ENCODE measurements at regions not wholly inside any gene's neighbourhood (a gene's known extent, or its start where the extent isn't known, plus 50 kb on each side); places are given as distances from the start of the nearest gene placed in this dataset.

DNA sequence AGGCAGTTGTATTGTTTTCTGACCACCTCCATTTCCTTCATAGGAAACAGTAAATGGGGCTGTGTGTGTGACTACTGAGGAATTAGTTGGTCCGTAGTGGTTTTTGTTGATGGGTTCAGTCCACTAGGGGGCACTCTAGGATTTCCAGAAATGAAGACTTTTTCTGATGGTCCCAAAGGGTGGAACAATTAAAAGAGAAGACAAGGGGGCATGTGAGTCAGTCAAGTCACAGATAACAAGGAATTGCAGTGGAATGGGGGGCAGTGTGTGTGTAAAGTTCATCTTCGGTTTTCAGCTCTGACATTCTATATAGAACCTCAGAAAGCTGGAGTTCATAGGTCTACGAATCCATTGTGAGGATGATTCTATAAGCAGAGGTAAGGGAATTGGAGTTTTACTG, 186.6 kb upstream of the OR4E1 start:
- Histone ChIP-seq H3K79me2 (ENCODE audit: insufficient read depth, low read length) (no peaks in the 10 kb centered on the region), H3K9me2 (ENCODE audit: insufficient read depth) (no peaks in the 10 kb centered on the region), H3K27me3 (ENCODE audit: insufficient read depth, low read length) (peaks cover 18% of the 10 kb centered on the region), H3K9ac (ENCODE audit: low read length) (no peak overlapping the region), H4K20me1 (ENCODE audit: insufficient read depth) (no peaks in the 10 kb centered on the region), H3K4me2 (ENCODE audit: low read length) (no peak overlapping the region), H3K36me3 (ENCODE audit: control insufficient read depth in 1 of 2, insufficient read depth in 2 of 2, low read length in 2 of 2) (no peaks in the 10 kb centered on the region), H3K27ac (ENCODE audit: low read depth, low read length) (no peak overlapping the region), H3K9me3 (ENCODE audit: control insufficient read depth in 1 of 2, insufficient read depth in 1 of 2, low read depth in 1 of 2, low read length in 2 of 2) (no peaks in the 10 kb centered on the region), H3K4me1 (ENCODE audit: control insufficient read depth in 1 of 2, insufficient read depth in 2 of 2, low read length in 2 of 2) (no peaks in the 10 kb centered on the region), H2AFZ (ENCODE audit: low read depth, low read length, poor library complexity, severe bottlenecking) (no peak overlapping the region), H3K4me3 (replicated peaks in 1 of 2; ENCODE audit: low read depth in 1 of 2, low read length in 2 of 2) (no peak overlapping the region)
- RAD21 ChIA-PET (ENCODE audit: low non-redundant PET in 1 of 2, low total read pairs in 2 of 2, uncharacterized antibody in 2 of 2, unreplicated experiment in 2 of 2), result no interaction called here
- TF ChIP-seq RAD21 (IDR thresholded peaks at IDR 0.05; ENCODE audit: low read depth), result 0 out of 2 replicates have a peak, but pooled peaks have one; percentile 6
- no peak for TF ChIP-seq SRF (IDR thresholded peaks at IDR 0.05; ENCODE audit: low read depth)
- TF ChIP-seq, protein P1, sequence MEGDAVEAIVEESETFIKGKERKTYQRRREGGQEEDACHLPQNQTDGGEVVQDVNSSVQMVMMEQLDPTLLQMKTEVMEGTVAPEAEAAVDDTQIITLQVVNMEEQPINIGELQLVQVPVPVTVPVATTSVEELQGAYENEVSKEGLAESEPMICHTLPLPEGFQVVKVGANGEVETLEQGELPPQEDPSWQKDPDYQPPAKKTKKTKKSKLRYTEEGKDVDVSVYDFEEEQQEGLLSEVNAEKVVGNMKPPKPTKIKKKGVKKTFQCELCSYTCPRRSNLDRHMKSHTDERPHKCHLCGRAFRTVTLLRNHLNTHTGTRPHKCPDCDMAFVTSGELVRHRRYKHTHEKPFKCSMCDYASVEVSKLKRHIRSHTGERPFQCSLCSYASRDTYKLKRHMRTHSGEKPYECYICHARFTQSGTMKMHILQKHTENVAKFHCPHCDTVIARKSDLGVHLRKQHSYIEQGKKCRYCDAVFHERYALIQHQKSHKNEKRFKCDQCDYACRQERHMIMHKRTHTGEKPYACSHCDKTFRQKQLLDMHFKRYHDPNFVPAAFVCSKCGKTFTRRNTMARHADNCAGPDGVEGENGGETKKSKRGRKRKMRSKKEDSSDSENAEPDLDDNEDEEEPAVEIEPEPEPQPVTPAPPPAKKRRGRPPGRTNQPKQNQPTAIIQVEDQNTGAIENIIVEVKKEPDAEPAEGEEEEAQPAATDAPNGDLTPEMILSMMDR (IDR thresholded peaks at IDR 0.05 in 2 of 3, conservative IDR thresholded peaks at IDR 0.05 in 1 of 3; ENCODE audit: borderline replicate concordance in 1 of 3, insufficient read depth in 1 of 3, low read depth in 2 of 3, low read length in 2 of 3), result peak; percentile 12 to 79 (median 60); a peak in 4 of 6 replicates
- TF ChIP-seq, protein P2, sequence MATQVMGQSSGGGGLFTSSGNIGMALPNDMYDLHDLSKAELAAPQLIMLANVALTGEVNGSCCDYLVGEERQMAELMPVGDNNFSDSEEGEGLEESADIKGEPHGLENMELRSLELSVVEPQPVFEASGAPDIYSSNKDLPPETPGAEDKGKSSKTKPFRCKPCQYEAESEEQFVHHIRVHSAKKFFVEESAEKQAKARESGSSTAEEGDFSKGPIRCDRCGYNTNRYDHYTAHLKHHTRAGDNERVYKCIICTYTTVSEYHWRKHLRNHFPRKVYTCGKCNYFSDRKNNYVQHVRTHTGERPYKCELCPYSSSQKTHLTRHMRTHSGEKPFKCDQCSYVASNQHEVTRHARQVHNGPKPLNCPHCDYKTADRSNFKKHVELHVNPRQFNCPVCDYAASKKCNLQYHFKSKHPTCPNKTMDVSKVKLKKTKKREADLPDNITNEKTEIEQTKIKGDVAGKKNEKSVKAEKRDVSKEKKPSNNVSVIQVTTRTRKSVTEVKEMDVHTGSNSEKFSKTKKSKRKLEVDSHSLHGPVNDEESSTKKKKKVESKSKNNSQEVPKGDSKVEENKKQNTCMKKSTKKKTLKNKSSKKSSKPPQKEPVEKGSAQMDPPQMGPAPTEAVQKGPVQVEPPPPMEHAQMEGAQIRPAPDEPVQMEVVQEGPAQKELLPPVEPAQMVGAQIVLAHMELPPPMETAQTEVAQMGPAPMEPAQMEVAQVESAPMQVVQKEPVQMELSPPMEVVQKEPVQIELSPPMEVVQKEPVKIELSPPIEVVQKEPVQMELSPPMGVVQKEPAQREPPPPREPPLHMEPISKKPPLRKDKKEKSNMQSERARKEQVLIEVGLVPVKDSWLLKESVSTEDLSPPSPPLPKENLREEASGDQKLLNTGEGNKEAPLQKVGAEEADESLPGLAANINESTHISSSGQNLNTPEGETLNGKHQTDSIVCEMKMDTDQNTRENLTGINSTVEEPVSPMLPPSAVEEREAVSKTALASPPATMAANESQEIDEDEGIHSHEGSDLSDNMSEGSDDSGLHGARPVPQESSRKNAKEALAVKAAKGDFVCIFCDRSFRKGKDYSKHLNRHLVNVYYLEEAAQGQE (IDR thresholded peaks at IDR 0.05; ENCODE audit: low read depth), result no peak
- TF ChIP-seq ELF1 (IDR thresholded peaks at IDR 0.05; ENCODE audit: borderline replicate concordance, low read depth), result no peak
- TF ChIP-seq, protein P3, sequence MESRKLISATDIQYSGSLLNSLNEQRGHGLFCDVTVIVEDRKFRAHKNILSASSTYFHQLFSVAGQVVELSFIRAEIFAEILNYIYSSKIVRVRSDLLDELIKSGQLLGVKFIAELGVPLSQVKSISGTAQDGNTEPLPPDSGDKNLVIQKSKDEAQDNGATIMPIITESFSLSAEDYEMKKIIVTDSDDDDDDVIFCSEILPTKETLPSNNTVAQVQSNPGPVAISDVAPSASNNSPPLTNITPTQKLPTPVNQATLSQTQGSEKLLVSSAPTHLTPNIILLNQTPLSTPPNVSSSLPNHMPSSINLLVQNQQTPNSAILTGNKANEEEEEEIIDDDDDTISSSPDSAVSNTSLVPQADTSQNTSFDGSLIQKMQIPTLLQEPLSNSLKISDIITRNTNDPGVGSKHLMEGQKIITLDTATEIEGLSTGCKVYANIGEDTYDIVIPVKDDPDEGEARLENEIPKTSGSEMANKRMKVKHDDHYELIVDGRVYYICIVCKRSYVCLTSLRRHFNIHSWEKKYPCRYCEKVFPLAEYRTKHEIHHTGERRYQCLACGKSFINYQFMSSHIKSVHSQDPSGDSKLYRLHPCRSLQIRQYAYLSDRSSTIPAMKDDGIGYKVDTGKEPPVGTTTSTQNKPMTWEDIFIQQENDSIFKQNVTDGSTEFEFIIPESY (IDR thresholded peaks at IDR 0.05; ENCODE audit: extremely low read depth, insufficient replicate concordance, low read length), result no peak
- peak; percentile 58; the same call in 1 of the 2 replicates for ATAC-seq
- intact Hi-C loops (cut with micrococcal nuclease), result no loop called here
- POLR2A ChIA-PET, result no interaction called here
- BruUV-seq (replicated peaks), result no TSS peak
- DNase-seq (ENCODE audit: low read depth, low spot score), result peak; percentile 22
- CTCF ChIA-PET, result interaction anchor here (0.9 to 3.5 kb wide), 3 partner anchors 8 to 92 kb away, joined by 3 to 29 read pairs (median 7); no protein-coding TSS in a partner anchor
